Pons (tissue), 1 donor: ENCODE measurements at regions not wholly inside any gene's neighbourhood (a gene's known extent, or its start where the extent isn't known, plus 50 kb on each side); places are given as distances from the start of the nearest gene placed in this dataset.

Source experiments
- DNase-seq: peaks from one replicate; pipeline ENCODE4 v3.0.0-alpha.2; 2016; ENCODE audit warnings: low spot score

DNA sequence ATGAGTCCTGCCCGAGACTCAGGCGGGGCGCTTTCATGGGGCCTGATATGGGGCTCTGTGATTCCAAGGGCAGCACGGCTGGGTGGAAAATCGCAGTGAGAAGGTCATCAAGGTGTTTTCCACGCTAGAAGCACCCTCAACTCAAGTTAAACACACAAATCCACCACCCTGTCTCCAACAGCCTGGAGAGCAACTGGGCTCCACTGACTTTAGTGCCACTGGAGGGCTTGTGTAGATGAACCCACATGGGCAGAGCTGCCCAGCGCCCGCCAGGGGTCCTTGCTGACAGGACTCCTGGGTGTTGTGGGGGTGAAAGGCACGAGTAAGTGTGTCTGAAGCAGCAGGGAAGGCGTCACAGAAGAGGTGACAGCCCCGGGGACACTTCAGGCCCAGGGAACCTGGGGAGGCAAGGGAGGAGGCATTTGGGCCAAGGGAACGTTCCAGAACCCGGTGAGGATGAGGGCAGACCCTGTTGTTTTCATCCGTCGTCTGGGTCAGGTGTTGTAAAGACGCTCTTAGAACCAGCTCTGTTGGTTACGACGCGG, 51.8 kb upstream of the CTDP1 start:
- DNase-seq = no peak

DNA sequence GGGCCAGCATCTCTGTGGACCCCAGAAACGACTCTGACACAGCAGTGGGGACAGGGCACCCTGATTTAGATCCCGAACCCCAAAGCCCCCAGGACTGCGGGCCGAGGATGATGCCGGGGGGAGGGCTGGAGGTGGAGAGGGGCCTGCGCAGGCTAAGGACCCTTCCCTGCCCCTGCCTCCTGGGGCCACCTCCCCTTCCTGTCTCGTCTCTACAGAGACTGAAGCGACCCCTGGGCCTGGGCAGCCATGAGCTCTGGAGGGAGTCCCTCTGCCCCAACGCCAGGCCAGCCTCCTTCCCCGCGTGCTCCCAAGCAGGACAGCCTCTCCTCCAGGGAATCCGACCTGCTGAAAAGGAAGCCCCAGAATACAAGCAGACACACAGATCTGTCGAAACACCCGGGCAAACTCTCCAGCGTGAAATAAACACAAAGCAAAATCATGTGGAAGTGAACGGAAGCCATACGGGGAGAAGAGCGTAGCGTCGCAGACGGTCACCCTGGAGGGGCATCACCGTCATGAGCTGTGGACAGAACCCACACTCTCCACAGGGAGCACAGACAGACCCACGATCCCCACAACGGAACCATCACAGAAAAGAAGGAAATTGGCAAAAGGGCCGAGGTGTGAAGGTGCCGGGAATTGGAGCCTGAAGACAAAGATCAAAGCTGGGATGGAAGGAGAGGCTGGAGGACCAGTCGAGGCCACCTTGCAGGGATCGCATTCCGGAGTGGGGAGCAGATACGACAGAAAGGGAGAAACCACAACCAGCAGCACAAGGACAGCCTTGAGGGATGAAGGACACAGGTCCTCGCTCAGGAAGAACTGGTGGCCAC, 51.0 kb upstream of the CTDP1 start:
- no peak for DNase-seq

DNA sequence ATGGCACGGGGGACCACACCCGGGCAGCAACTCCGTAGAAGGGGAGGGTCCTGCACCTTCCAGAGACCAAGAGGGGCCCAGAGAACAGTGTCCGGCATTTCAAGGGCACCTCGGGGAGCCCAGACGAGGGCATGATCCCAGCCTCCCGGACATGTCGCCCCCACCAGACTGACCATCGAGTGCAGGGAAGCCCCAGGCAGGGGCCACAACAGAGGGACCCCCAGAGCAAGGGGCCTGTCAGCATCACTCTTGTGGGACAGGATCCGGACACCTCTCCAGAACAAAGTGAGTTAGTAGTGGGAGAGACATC, 50.4 kb upstream of the CTDP1 start:
- DNase-seq = no peak

DNA sequence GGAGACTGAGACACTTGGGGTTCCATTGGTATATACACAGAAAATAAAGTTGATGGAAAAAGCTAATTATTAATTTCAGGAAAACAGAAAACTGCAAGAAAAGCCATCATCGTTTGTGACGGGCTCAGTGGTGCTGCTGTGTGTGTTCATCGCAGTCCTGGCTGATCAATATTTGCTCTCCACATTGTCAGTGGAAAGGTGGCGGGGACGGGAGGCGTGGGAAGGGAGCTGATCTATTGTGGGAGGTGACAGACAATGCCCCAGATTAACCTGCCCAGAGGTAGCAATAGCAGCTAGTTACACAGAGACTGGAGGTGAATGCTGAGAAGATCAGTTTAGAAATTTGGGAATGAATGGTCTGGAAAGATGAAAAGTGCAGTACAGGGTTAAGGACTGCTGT, 50.0 kb upstream of the CTDP1 start:
- no peak for DNase-seq
